ENCODE measurements at regions not wholly inside any gene's neighbourhood (a gene's known extent, or its start where the extent isn't known, plus 50 kb on each side); places are given as distances from the start of the nearest gene placed in this dataset.

GRCh38 chr16:9360075-9360474, 268.6 kb downstream of the HAPSTR1 start:
- Histone ChIP-seq H3K27ac (ENCODE audit: low read depth, low read length) (no peak overlapping the region), H3K4me1 (ENCODE audit: control insufficient read depth, insufficient read depth, low read length) (no peaks in the 10 kb centered on the region), H3K9ac (ENCODE audit: low read depth, low read length) (no peak overlapping the region), H3K9me3 (ENCODE audit: control insufficient read depth, insufficient read depth, low read length) (peaks cover 8% of the 10 kb centered on the region; the same call in 1 of the 2 replicates), H3K27me3 (ENCODE audit: control insufficient read depth, insufficient read depth, low read length) (no peaks in the 10 kb centered on the region), H3K4me3 (ENCODE audit: low read depth, low read length) (no peak overlapping the region), H3K36me3 (ENCODE audit: control insufficient read depth, insufficient read depth, low read length) (no peaks in the 10 kb centered on the region)

- H3K36me3 ChIP-seq (ENCODE audit: control insufficient read depth, insufficient read depth, low read length): no peaks in the 10 kb centered on the region
These were observed 270.6 kb downstream of the HAPSTR1 start for GRCh38 chr16:9362050-9362449.

GRCh38 chr16:9362604-9363003, 271.2 kb downstream of the HAPSTR1 start:
- H3K36me3 ChIP-seq (ENCODE audit: control insufficient read depth, insufficient read depth, low read length): no peaks in the 10 kb centered on the region
- H3K27ac ChIP-seq (ENCODE audit: low read depth, low read length): no peak overlapping the region
- no peaks in the 10 kb centered on the region for H3K4me1 ChIP-seq (ENCODE audit: control insufficient read depth, insufficient read depth, low read length)
- no peaks in the 10 kb centered on the region for H3K27me3 ChIP-seq (ENCODE audit: control insufficient read depth, insufficient read depth, low read length)
- no peak overlapping the region for H3K9ac ChIP-seq (ENCODE audit: low read depth, low read length)
- no peak overlapping the region for H3K4me3 ChIP-seq (ENCODE audit: low read depth, low read length)
- H3K9me3 ChIP-seq (ENCODE audit: control insufficient read depth, insufficient read depth, low read length): no peaks in the 10 kb centered on the region

More at GRCh38 chr16:9362050-9362449, 270.6 kb downstream of the HAPSTR1 start:
- peaks cover 1% of the 10 kb centered on the region; the same call in 1 of the 2 replicates for H3K9me3 ChIP-seq (ENCODE audit: control insufficient read depth, insufficient read depth, low read length)
- no peak overlapping the region for H3K4me3 ChIP-seq (ENCODE audit: low read depth, low read length)
- no peaks in the 10 kb centered on the region for H3K27me3 ChIP-seq (ENCODE audit: control insufficient read depth, insufficient read depth, low read length)
- H3K9ac ChIP-seq (ENCODE audit: low read depth, low read length): no peak overlapping the region
- H3K27ac ChIP-seq (ENCODE audit: low read depth, low read length): no peak overlapping the region
- H3K4me1 ChIP-seq (ENCODE audit: control insufficient read depth, insufficient read depth, low read length): no peaks in the 10 kb centered on the region

- Histone ChIP-seq H3K27ac (ENCODE audit: low read depth, low read length) (no peak overlapping the region), H3K36me3 (ENCODE audit: control insufficient read depth, insufficient read depth, low read length) (no peaks in the 10 kb centered on the region), H3K9ac (ENCODE audit: low read depth, low read length) (no peak overlapping the region), H3K9me3 (ENCODE audit: control insufficient read depth, insufficient read depth, low read length) (no peaks in the 10 kb centered on the region), H3K4me3 (ENCODE audit: low read depth, low read length) (no peak overlapping the region), H3K27me3 (ENCODE audit: control insufficient read depth, insufficient read depth, low read length) (no peaks in the 10 kb centered on the region), H3K4me1 (ENCODE audit: control insufficient read depth, insufficient read depth, low read length) (no peaks in the 10 kb centered on the region)
These were observed 272.1 kb downstream of the HAPSTR1 start for GRCh38 chr16:9363520-9363919.

GRCh38 chr16:9364721-9365369, 273.4 kb downstream of the HAPSTR1 start:
- Histone ChIP-seq H3K36me3 (ENCODE audit: control insufficient read depth, insufficient read depth, low read length) (no peaks in the 10 kb centered on the region), H3K4me1 (ENCODE audit: control insufficient read depth, insufficient read depth, low read length) (no peaks in the 10 kb centered on the region), H3K9me3 (ENCODE audit: control insufficient read depth, insufficient read depth, low read length) (no peaks in the 10 kb centered on the region), H3K27me3 (ENCODE audit: control insufficient read depth, insufficient read depth, low read length) (no peaks in the 10 kb centered on the region), H3K9ac (ENCODE audit: low read depth, low read length) (no peak overlapping the region), H3K4me3 (ENCODE audit: low read depth, low read length) (no peak overlapping the region), H3K27ac (ENCODE audit: low read depth, low read length) (no peak overlapping the region)

- no peak overlapping the region for H3K4me3 ChIP-seq (ENCODE audit: low read depth, low read length)
- no peaks in the 10 kb centered on the region for H3K9me3 ChIP-seq (ENCODE audit: control insufficient read depth, insufficient read depth, low read length)
- no peak overlapping the region for H3K27ac ChIP-seq (ENCODE audit: low read depth, low read length)
- no peaks in the 10 kb centered on the region for H3K4me1 ChIP-seq (ENCODE audit: control insufficient read depth, insufficient read depth, low read length)
- H3K27me3 ChIP-seq (ENCODE audit: control insufficient read depth, insufficient read depth, low read length): no peaks in the 10 kb centered on the region
- no peak overlapping the region for H3K9ac ChIP-seq (ENCODE audit: low read depth, low read length)
- no peaks in the 10 kb centered on the region for H3K36me3 ChIP-seq (ENCODE audit: control insufficient read depth, insufficient read depth, low read length)
These were observed 273.9 kb downstream of the HAPSTR1 start for GRCh38 chr16:9365370-9365728.

- Histone ChIP-seq H3K4me3 (ENCODE audit: low read depth, low read length) (no peak overlapping the region), H3K27ac (ENCODE audit: low read depth, low read length) (no peak overlapping the region), H3K4me1 (ENCODE audit: control insufficient read depth, insufficient read depth, low read length) (no peaks in the 10 kb centered on the region), H3K9me3 (ENCODE audit: control insufficient read depth, insufficient read depth, low read length) (no peaks in the 10 kb centered on the region), H3K36me3 (ENCODE audit: control insufficient read depth, insufficient read depth, low read length) (no peaks in the 10 kb centered on the region), H3K27me3 (ENCODE audit: control insufficient read depth, insufficient read depth, low read length) (no peaks in the 10 kb centered on the region), H3K9ac (ENCODE audit: low read depth, low read length) (no peak overlapping the region)
These were observed 274.9 kb downstream of the HAPSTR1 start for GRCh38 chr16:9366048-9366969.

- no peak overlapping the region for H3K9ac ChIP-seq (ENCODE audit: low read depth, low read length)
- no peak overlapping the region for H3K4me3 ChIP-seq (ENCODE audit: low read depth, low read length)
- 0 out of 2 replicates have a peak, but pooled peaks cover 7% of the 10 kb centered on the region for H3K4me1 ChIP-seq (ENCODE audit: control insufficient read depth, insufficient read depth, low read length)
- no peaks in the 10 kb centered on the region for H3K9me3 ChIP-seq (ENCODE audit: control insufficient read depth, insufficient read depth, low read length)
- H3K36me3 ChIP-seq (ENCODE audit: control insufficient read depth, insufficient read depth, low read length): no peaks in the 10 kb centered on the region
- H3K27me3 ChIP-seq (ENCODE audit: control insufficient read depth, insufficient read depth, low read length): no peaks in the 10 kb centered on the region
- H3K27ac ChIP-seq (ENCODE audit: low read depth, low read length): no peak overlapping the region
These were observed 278.6 kb downstream of the HAPSTR1 start for GRCh38 chr16:9370061-9370491.

GRCh38 chr16:9371713-9372448, 280.4 kb downstream of the HAPSTR1 start:
- Histone ChIP-seq H3K27ac (ENCODE audit: low read depth, low read length) (no peak overlapping the region), H3K4me1 (ENCODE audit: control insufficient read depth, insufficient read depth, low read length) (0 out of 2 replicates have a peak, but pooled peaks cover 7% of the 10 kb centered on the region), H3K9me3 (ENCODE audit: control insufficient read depth, insufficient read depth, low read length) (no peaks in the 10 kb centered on the region), H3K36me3 (ENCODE audit: control insufficient read depth, insufficient read depth, low read length) (no peaks in the 10 kb centered on the region), H3K4me3 (ENCODE audit: low read depth, low read length) (no peak overlapping the region), H3K9ac (ENCODE audit: low read depth, low read length) (no peak overlapping the region), H3K27me3 (ENCODE audit: control insufficient read depth, insufficient read depth, low read length) (no peaks in the 10 kb centered on the region)

- H3K4me3 ChIP-seq (ENCODE audit: low read depth, low read length): no peak overlapping the region
- H3K27me3 ChIP-seq (ENCODE audit: control insufficient read depth, insufficient read depth, low read length): no peaks in the 10 kb centered on the region
- 0 out of 2 replicates have a peak, but pooled peaks cover 7% of the 10 kb centered on the region for H3K4me1 ChIP-seq (ENCODE audit: control insufficient read depth, insufficient read depth, low read length)
- H3K9ac ChIP-seq (ENCODE audit: low read depth, low read length): no peak overlapping the region
- H3K27ac ChIP-seq (ENCODE audit: low read depth, low read length): peak overlapping the region; percentile 40
- H3K9me3 ChIP-seq (ENCODE audit: control insufficient read depth, insufficient read depth, low read length): no peaks in the 10 kb centered on the region
- no peaks in the 10 kb centered on the region for H3K36me3 ChIP-seq (ENCODE audit: control insufficient read depth, insufficient read depth, low read length)
These were observed 281.8 kb downstream of the HAPSTR1 start for GRCh38 chr16:9372934-9373890.
